ENCODE measurements at regions not wholly inside any gene's neighbourhood (a gene's known extent, or its start where the extent isn't known, plus 50 kb on each side); places are given as distances from the start of the nearest gene placed in this dataset.

DNA sequence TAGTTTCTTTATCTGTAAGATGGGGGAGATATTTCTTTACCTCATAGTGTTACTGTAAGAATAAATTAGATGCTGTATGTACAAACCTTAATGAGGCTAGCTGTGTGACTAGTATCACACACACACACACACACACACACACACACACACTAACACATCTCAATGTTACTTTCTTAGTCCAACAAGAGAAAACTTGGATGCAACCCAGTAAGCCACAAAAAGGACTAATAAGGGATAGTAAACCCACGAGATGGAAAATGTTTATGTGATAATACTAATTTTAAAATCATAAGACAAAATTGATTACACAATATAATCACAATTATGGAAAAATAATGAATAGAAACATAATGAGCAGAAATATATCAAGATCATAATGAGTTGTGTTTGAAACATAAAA lies 437.7 kb upstream of the ZNF507 start:
- TF ChIP-seq, protein P1, sequence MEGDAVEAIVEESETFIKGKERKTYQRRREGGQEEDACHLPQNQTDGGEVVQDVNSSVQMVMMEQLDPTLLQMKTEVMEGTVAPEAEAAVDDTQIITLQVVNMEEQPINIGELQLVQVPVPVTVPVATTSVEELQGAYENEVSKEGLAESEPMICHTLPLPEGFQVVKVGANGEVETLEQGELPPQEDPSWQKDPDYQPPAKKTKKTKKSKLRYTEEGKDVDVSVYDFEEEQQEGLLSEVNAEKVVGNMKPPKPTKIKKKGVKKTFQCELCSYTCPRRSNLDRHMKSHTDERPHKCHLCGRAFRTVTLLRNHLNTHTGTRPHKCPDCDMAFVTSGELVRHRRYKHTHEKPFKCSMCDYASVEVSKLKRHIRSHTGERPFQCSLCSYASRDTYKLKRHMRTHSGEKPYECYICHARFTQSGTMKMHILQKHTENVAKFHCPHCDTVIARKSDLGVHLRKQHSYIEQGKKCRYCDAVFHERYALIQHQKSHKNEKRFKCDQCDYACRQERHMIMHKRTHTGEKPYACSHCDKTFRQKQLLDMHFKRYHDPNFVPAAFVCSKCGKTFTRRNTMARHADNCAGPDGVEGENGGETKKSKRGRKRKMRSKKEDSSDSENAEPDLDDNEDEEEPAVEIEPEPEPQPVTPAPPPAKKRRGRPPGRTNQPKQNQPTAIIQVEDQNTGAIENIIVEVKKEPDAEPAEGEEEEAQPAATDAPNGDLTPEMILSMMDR (optimal IDR thresholded peaks at IDR 0.05 in 1 of 3, IDR thresholded peaks at IDR 0.05 in 1 of 3, conservative IDR thresholded peaks at IDR 0.05 in 1 of 3; ENCODE audit: extremely low read depth in 1 of 3, insufficient read depth in 2 of 3, low read length in 3 of 3): no peak
- TF ChIP-seq EZH2 (IDR thresholded peaks at IDR 0.05; ENCODE audit: low read length): no peak

Data from keratinocyte (primary cell).